Mesenchymal stem cell (in vitro differentiated cells and primary cell): ENCODE measurements at regions not wholly inside any gene's neighbourhood (a gene's known extent, or its start where the extent isn't known, plus 50 kb on each side); places are given as distances from the start of the nearest gene placed in this dataset.

Experiments
- DNase-seq: peaks from one replicate; pipeline ENCODE4 v3.0.0-alpha.2; 2013
- H2AFZ ChIP-seq: one replicate; pipeline ENCODE4 v1.6.1; 2013; ENCODE audit warnings: low read depth, mild to moderate bottlenecking, control low read depth, inconsistent platforms, low read length, moderate library complexity
- H2AK5ac ChIP-seq: 2 replicates; pipeline ENCODE4 v1.6.1; 2013; ENCODE audit warnings: low read length, moderate library complexity, mild to moderate bottlenecking, inconsistent platforms; ENCODE audit not compliant: severe bottlenecking
- H2BK120ac ChIP-seq: one replicate; pipeline ENCODE4 v1.6.1; 2013; ENCODE audit warnings: low read depth, mild to moderate bottlenecking, inconsistent platforms, low read length, moderate library complexity
- H2BK12ac ChIP-seq, 2 experiments: one replicate each; pipeline ENCODE4 v1.6.1; 2013; ENCODE audit warnings: inconsistent platforms in 2 of 2, low read length in 2 of 2, mild to moderate bottlenecking in 2 of 2, moderate library complexity in 2 of 2, control low read depth in 1 of 2
- H2BK15ac ChIP-seq: one replicate; pipeline ENCODE4 v1.6.1; 2013; ENCODE audit warnings: mild to moderate bottlenecking, low read depth, inconsistent platforms; ENCODE audit not compliant: poor library complexity, severe bottlenecking
- H2BK5ac ChIP-seq: 2 replicates; pipeline ENCODE4 v1.6.1; 2013; ENCODE audit warnings: low read depth, mild to moderate bottlenecking, low read length, control low read depth, inconsistent platforms; ENCODE audit not compliant: poor library complexity, severe bottlenecking
- H3K14ac ChIP-seq, 2 experiments: one replicate each; pipeline ENCODE4 v1.6.1; 2013; ENCODE audit warnings: inconsistent platforms in 2 of 2, low read length in 2 of 2, control low read depth in 1 of 2, mild to moderate bottlenecking in 1 of 2, moderate library complexity in 1 of 2
- H3K18ac ChIP-seq, 2 experiments: one replicate each; pipeline ENCODE4 v1.6.1; 2013; ENCODE audit warnings: inconsistent platforms in 2 of 2, low read length in 2 of 2, control low read depth in 1 of 2, low read depth in 1 of 2, mild to moderate bottlenecking in 1 of 2
- H3K23ac ChIP-seq, 2 experiments: one replicate each; pipeline ENCODE4 v1.6.1; 2013; ENCODE audit warnings: inconsistent platforms in 2 of 2, low read length in 2 of 2, mild to moderate bottlenecking in 2 of 2, moderate library complexity in 2 of 2, control low read depth in 1 of 2
- H3K27ac ChIP-seq: 2 replicates; pipeline ENCODE4 v1.5.1; 2013; ENCODE audit warnings: mild to moderate bottlenecking, moderate library complexity, low read length, control low read depth, inconsistent platforms; ENCODE audit not compliant: poor library complexity, severe bottlenecking
- H3K27me3 ChIP-seq, 2 experiments: 2 replicates each; pipeline versions ENCODE4 v1.6.1 to v1.7.0; 2013; ENCODE audit warnings: low read length in 2 of 2, mild to moderate bottlenecking in 2 of 2, moderate library complexity in 2 of 2, control low read depth in 1 of 2, inconsistent platforms in 1 of 2; ENCODE audit not compliant: control insufficient read depth in 1 of 2, insufficient read depth in 1 of 2
- H3K36me3 ChIP-seq, 2 experiments: 2 replicates each; pipeline versions ENCODE4 v1.6.1 to v1.7.0; 2013; ENCODE audit warnings: low read length in 2 of 2, control low read depth in 1 of 2, inconsistent platforms in 1 of 2, low read depth in 1 of 2, mild to moderate bottlenecking in 1 of 2; ENCODE audit not compliant: insufficient read depth in 2 of 2, control insufficient read depth in 1 of 2
- H3K4ac ChIP-seq, 2 experiments: one replicate each; pipeline ENCODE4 v1.6.1; 2013; ENCODE audit warnings: inconsistent platforms in 2 of 2, low read length in 2 of 2, mild to moderate bottlenecking in 2 of 2, moderate library complexity in 2 of 2, control low read depth in 1 of 2, low read depth in 1 of 2
- H3K4me1 ChIP-seq: 2 replicates; pipeline ENCODE4 v1.6.1; 2013; ENCODE audit warnings: low read depth, low read length, control low read depth; ENCODE audit not compliant: control insufficient read depth, insufficient read depth
- H3K4me2 ChIP-seq: 2 replicates; pipeline ENCODE4 v1.6.1; 2013; ENCODE audit warnings: low read length, mild to moderate bottlenecking, inconsistent platforms; ENCODE audit not compliant: poor library complexity, severe bottlenecking
- H3K4me3 ChIP-seq, 2 experiments: 2 replicates each; pipeline versions ENCODE4 v1.5.1 to v1.7.0; 2013; ENCODE audit warnings: low read length in 2 of 2, mild to moderate bottlenecking in 2 of 2, control low read depth in 1 of 2, low read depth in 1 of 2; ENCODE audit not compliant: insufficient read depth in 1 of 2
- H3K79me1 ChIP-seq: replicated peaks from 2 replicates; pipeline ENCODE4 v1.6.1; 2013; ENCODE audit warnings: mild to moderate bottlenecking, control low read depth, low read length, inconsistent platforms; ENCODE audit not compliant: poor library complexity, severe bottlenecking
- H3K9ac ChIP-seq: 2 replicates; pipeline ENCODE4 v1.7.0; 2013; ENCODE audit warnings: mild to moderate bottlenecking, low read length, moderate library complexity
- H3K9me3 ChIP-seq: 2 replicates; pipeline ENCODE4 v1.7.0; 2013; ENCODE audit warnings: mild to moderate bottlenecking, low read length; ENCODE audit not compliant: control insufficient read depth
- H4K8ac ChIP-seq: one replicate; pipeline ENCODE4 v1.6.1; 2013; ENCODE audit warnings: inconsistent platforms, mild to moderate bottlenecking, low read length, moderate library complexity
- H4K91ac ChIP-seq: one replicate; pipeline ENCODE4 v1.6.1; 2013; ENCODE audit warnings: mild to moderate bottlenecking, low read length, inconsistent platforms
- WGBS: methylation state at CpG from one replicate; pipeline ENCODE4 v1.1.7; 2013; ENCODE audit warnings: mixed read lengths; 5-methylcytosine and 5-hydroxymethylcytosine counted together

DNA sequence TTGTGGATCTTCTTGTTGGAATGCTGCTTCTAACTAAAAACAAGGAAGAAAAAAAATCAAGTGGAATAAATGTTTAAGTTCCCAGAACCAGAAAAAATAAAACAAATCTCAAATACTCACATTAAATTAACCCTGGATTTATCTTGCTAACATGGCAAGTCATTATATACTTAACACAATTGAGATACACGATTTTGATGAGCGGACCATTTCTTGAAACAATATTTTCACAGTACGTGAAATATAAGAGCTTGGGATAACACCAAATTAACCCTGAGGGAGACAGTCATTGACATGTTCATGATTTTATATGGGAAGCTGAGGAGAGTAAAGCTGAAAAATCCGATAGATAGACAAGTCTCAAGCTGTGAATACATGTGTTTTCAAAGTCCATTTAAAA, 128.6 kb downstream of the PTCSC3 start:
- DNase-seq: no peak
- no peak overlapping the region for H3K14ac ChIP-seq
- no peak overlapping the region for H3K4ac ChIP-seq
- H3K9me3 ChIP-seq: no peaks in the 10 kb centered on the region
- H3K27me3 ChIP-seq: peaks cover 0 to 3% of the 10 kb centered on the region in 2 experiments
- no peaks in the 10 kb centered on the region for H3K4me1 ChIP-seq
- H2BK15ac ChIP-seq: no peak overlapping the region
- H3K79me1 ChIP-seq: no peaks in the 10 kb centered on the region
- no peak overlapping the region for H2BK120ac ChIP-seq
- no peak overlapping the region for H2BK12ac ChIP-seq
- no peak overlapping the region for H2AFZ ChIP-seq
- H2BK5ac ChIP-seq: no peak overlapping the region
- no peak overlapping the region for H3K9ac ChIP-seq
- 96% methylated on average over 3 of the region's 4 CpGs for WGBS
- H3K27ac ChIP-seq: no peak overlapping the region
- no peak overlapping the region for H3K4me3 ChIP-seq
- no peaks in the 10 kb centered on the region for H3K36me3 ChIP-seq
- no peak overlapping the region for H2AK5ac ChIP-seq
- H3K23ac ChIP-seq: no peak overlapping the region
- no peak overlapping the region for H4K91ac ChIP-seq
- H3K18ac ChIP-seq: no peak overlapping the region
- H3K4me2 ChIP-seq: no peak overlapping the region
- no peak overlapping the region for H4K8ac ChIP-seq

DNA sequence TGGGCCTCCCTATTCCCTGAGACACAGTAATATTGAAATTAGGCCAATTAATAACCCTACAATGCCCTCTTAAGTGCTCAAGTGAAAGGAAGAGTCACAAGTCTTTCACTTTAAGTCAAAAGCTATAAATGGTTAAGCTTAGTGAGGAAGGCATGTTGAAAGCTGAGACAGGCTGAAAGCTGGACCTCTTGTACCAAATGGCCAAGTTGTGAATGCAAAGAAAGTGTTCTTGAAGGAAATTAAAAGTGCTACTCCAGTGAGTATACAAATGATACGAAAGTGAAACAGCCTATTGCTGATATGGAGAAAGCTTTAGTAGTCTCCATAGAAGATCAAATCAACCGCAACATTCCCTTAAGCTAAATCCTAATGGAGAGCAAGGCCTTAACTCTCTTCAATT, 140.8 kb downstream of the PTCSC3 start:
- Histone ChIP-seq H3K79me1 (no peaks in the 10 kb centered on the region), H4K8ac (no peak overlapping the region), H3K27ac (no peak overlapping the region), H3K18ac (no peak overlapping the region), H3K9ac (no peak overlapping the region), H4K91ac (no peak overlapping the region), H3K9me3 (no peaks in the 10 kb centered on the region), H2BK5ac (no peak overlapping the region), H3K14ac (no peak overlapping the region), H3K4ac (no peak overlapping the region), H2BK12ac (no peak overlapping the region), H3K4me3 (no peak overlapping the region), H2BK120ac (no peak overlapping the region), H3K23ac (no peak overlapping the region), H3K36me3 (no peaks in the 10 kb centered on the region), H3K4me2 (no peak overlapping the region), H3K4me1 (no peaks in the 10 kb centered on the region), H3K27me3 (peaks cover 0 to 5% of the 10 kb centered on the region in 2 experiments), H2BK15ac (no peak overlapping the region), H2AK5ac (no peak overlapping the region), H2AFZ (no peak overlapping the region)
- whole genome bisulfite sequencing: no CpG with 5 or more reads among the region's 2 CpGs
- DNase-seq: no peak

DNA sequence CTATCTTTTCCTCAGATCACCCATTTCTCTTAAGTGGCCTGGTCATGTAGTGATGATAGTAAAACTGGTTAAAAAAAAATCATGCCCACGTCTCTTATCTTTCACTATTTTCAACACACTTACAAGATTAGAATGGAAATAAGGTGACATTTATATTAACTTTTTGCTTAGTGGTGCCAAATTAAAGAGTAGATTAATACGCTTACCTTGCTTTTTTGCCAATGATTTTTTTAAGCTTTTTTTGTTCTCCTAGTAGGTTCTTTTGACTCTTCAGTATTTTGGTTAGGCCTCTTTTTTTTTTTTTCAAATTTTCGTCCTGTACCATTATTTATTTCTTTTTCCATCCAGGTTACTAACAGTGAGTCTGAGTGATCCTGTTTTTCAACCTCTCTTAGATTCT, 147.9 kb downstream of the PTCSC3 start:
- Histone ChIP-seq H2BK120ac (no peak overlapping the region), H2AFZ (no peak overlapping the region), H3K27me3 (no peaks in the 10 kb centered on the region), H4K91ac (no peak overlapping the region), H3K36me3 (no peaks in the 10 kb centered on the region), H3K18ac (no peak overlapping the region), H2BK15ac (no peak overlapping the region), H3K79me1 (no peaks in the 10 kb centered on the region), H3K9me3 (no peaks in the 10 kb centered on the region), H3K4me3 (no peak overlapping the region), H3K4ac (no peak overlapping the region), H2BK5ac (no peak overlapping the region), H3K9ac (no peak overlapping the region), H2AK5ac (no peak overlapping the region), H2BK12ac (no peak overlapping the region), H3K27ac (no peak overlapping the region), H4K8ac (no peak overlapping the region), H3K4me1 (no peaks in the 10 kb centered on the region), H3K23ac (no peak overlapping the region), H3K14ac (no peak overlapping the region), H3K4me2 (no peak overlapping the region)
- no peak for DNase-seq
- WGBS: 38% methylated on average over 1 of the region's 3 CpGs

DNA sequence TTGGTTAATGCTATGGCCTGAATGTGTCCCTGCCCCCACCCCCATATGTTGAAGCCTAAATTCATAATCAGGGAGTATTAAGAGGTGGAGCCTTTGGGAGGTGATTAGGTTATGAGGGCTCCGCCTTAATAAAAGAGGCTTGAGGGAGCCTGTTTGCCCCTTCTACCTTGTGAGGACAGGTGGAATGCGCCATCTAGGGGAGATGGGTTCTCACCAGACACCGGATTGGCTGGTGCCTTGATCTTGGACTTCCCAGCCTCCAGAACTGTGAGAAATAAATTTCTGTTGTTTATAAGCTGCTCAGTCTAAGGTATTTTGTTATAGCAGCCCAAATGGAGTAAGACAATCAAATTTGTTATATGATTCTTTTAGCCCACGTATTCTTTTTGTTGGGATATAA, 148.3 kb downstream of the PTCSC3 start:
- Histone ChIP-seq H3K4me1 (no peaks in the 10 kb centered on the region), H2AFZ (no peak overlapping the region), H4K91ac (no peak overlapping the region), H2BK15ac (no peak overlapping the region), H3K27me3 (no peaks in the 10 kb centered on the region), H3K27ac (no peak overlapping the region), H2AK5ac (no peak overlapping the region), H3K36me3 (no peaks in the 10 kb centered on the region), H2BK120ac (no peak overlapping the region), H3K14ac (no peak overlapping the region), H4K8ac (no peak overlapping the region), H3K9ac (no peak overlapping the region), H3K4me3 (no peak overlapping the region), H2BK12ac (no peak overlapping the region), H3K79me1 (no peaks in the 10 kb centered on the region), H3K4ac (no peak overlapping the region), H3K18ac (no peak overlapping the region), H3K23ac (no peak overlapping the region), H2BK5ac (no peak overlapping the region), H3K9me3 (no peaks in the 10 kb centered on the region), H3K4me2 (no peak overlapping the region)
- no peak for DNase-seq
- WGBS: 78% methylated on average over 3 of the region's 4 CpGs
